H1 (cell line): ENCODE measurements at regions not wholly inside any gene's neighbourhood (a gene's known extent, or its start where the extent isn't known, plus 50 kb on each side); places are given as distances from the start of the nearest gene placed in this dataset.

Experiments used
- EP300 ChIP-seq, 2 experiments: IDR thresholded peaks; 1 replicate in 1 of 2; 2 replicates in 1 of 2; pipeline ENCODE4 v1.6.1; 2011 to 2012; ENCODE audit warnings: low read depth in 2 of 2, low read length in 2 of 2, mild to moderate bottlenecking in 2 of 2, borderline replicate concordance in 1 of 2, inconsistent platforms in 1 of 2, moderate library complexity in 1 of 2

GRCh38 chr5:105274079-105274478 lies 1711.5 kb upstream of the NUDT12 start (continued):
- no peak for TF ChIP-seq EP300 (IDR thresholded peaks at IDR 0.05; ENCODE audit: borderline replicate concordance in 1 of 2, low read depth in 2 of 2, low read length in 2 of 2)
- TF ChIP-seq, all 59 proteins: peak for 0
